ENCODE measurements at regions not wholly inside any gene's neighbourhood (a gene's known extent, or its start where the extent isn't known, plus 50 kb on each side); places are given as distances from the start of the nearest gene placed in this dataset.
"Not testable (repeated sequence)": the region's sequence is repeated elsewhere in the genome, so short reads cannot be mapped to it uniquely, and the experiment has no call there.

- H3K27ac ChIP-seq; H3K4me3 ChIP-seq (ENCODE audit: low read depth, low read length); H3K27me3 ChIP-seq (replicated peaks); H3K36me3 ChIP-seq (replicated peaks); in situ Hi-C loops (cut with HindIII; ENCODE audit: low pct_ligation_motif_present, low sequenced_read_pairs); DNase-seq: not testable (repeated sequence)
These were observed 174.8 kb downstream of the COL12A1 start for GRCh38 chr6:75031102-75031501.

GRCh38 chr6:75029333-75029732, 176.5 kb downstream of the COL12A1 start:
- H3K4me3 ChIP-seq (ENCODE audit: low read depth, low read length), result no peak overlapping the region
- in situ Hi-C loops (cut with HindIII; ENCODE audit: low pct_ligation_motif_present, low sequenced_read_pairs), result no loop called here
- no peak for DNase-seq

GRCh38 chr6:75025371-75025770, 180.5 kb downstream of the COL12A1 start:
- no peak for TF ChIP-seq CTCF (IDR thresholded peaks at IDR 0.05; ENCODE audit: low read depth, low read length, missing control alignments)
- Histone ChIP-seq H3K4me3 (ENCODE audit: low read depth, low read length) (no peak overlapping the region), H3K36me3 (replicated peaks) (no peaks in the 10 kb centered on the region), H3K27me3 (replicated peaks) (no peaks in the 10 kb centered on the region), H3K27ac (no peak overlapping the region)
- in situ Hi-C loops (cut with HindIII; ENCODE audit: low pct_ligation_motif_present, low sequenced_read_pairs), result no loop called here
- DNase-seq, result no peak

More at GRCh38 chr6:75029333-75029732, 176.5 kb downstream of the COL12A1 start:
- H3K27me3 ChIP-seq (replicated peaks), result no peaks in the 10 kb centered on the region
- no peak for TF ChIP-seq CTCF (IDR thresholded peaks at IDR 0.05; ENCODE audit: low read depth, low read length, missing control alignments)
- H3K36me3 ChIP-seq (replicated peaks), result no peaks in the 10 kb centered on the region
- H3K27ac ChIP-seq, result no peak overlapping the region

GRCh38 chr6:75024828-75025227, 181.0 kb downstream of the COL12A1 start:
- no peak overlapping the region for H3K4me3 ChIP-seq (ENCODE audit: low read depth, low read length)
- no peak overlapping the region for H3K27ac ChIP-seq
- no peak for DNase-seq
- TF ChIP-seq CTCF (IDR thresholded peaks at IDR 0.05; ENCODE audit: low read depth, low read length, missing control alignments), result no peak
- in situ Hi-C loops (cut with HindIII; ENCODE audit: low pct_ligation_motif_present, low sequenced_read_pairs), result no loop called here
- H3K36me3 ChIP-seq (replicated peaks), result no peaks in the 10 kb centered on the region
- no peaks in the 10 kb centered on the region for H3K27me3 ChIP-seq (replicated peaks)

GRCh38 chr6:75023634-75024033, 182.2 kb downstream of the COL12A1 start:
- no peaks in the 10 kb centered on the region for H3K27me3 ChIP-seq (replicated peaks)
- DNase-seq, result peak; percentile 27

GRCh38 chr6:75020971-75021370, 184.9 kb downstream of the COL12A1 start:
- Histone ChIP-seq H3K36me3 (replicated peaks) (no peaks in the 10 kb centered on the region), H3K27me3 (replicated peaks) (no peaks in the 10 kb centered on the region), H3K4me3 (ENCODE audit: low read depth, low read length) (no peak overlapping the region), H3K27ac (no peak overlapping the region)
- DNase-seq, result no peak
- in situ Hi-C loops (cut with HindIII; ENCODE audit: low pct_ligation_motif_present, low sequenced_read_pairs), result no loop called here
- no peak for TF ChIP-seq CTCF (IDR thresholded peaks at IDR 0.05; ENCODE audit: low read depth, low read length, missing control alignments)

More at GRCh38 chr6:75023634-75024033, 182.2 kb downstream of the COL12A1 start:
- no peak overlapping the region for H3K4me3 ChIP-seq (ENCODE audit: low read depth, low read length)
- no peaks in the 10 kb centered on the region for H3K36me3 ChIP-seq (replicated peaks)
- TF ChIP-seq CTCF (IDR thresholded peaks at IDR 0.05; ENCODE audit: low read depth, low read length, missing control alignments), result no peak
- in situ Hi-C loops (cut with HindIII; ENCODE audit: low pct_ligation_motif_present, low sequenced_read_pairs), result no loop called here
- H3K27ac ChIP-seq, result no peak overlapping the region
